ENCODE measurements at regions not wholly inside any gene's neighbourhood (a gene's known extent, or its start where the extent isn't known, plus 50 kb on each side); places are given as distances from the start of the nearest gene placed in this dataset.
"Not testable (repeated sequence)": the region's sequence is repeated elsewhere in the genome, so short reads cannot be mapped to it uniquely, and the experiment has no call there.

DNA sequence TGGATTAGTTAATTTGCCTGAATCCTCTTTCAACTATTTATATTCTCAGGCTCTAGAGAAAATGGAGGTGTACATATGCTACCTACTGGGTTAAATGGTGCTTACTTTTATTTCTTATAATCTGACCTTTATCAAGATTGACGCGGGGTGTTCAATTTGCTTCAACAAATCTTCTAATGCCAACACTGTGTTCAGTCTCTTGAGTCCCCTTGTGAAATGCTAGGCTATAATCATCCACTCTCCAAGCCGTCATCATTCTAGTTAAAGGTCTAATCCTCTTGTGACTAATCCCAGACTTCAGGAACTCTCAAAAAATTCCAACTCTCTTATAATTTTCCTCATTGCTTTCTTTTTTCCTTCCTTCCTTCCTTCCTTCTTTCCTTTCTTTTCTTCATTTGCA lies 1396.2 kb downstream of the CDH8 start:
- Mint-ChIP-seq H3K4me3 (ENCODE audit: unreplicated experiment) (no peak overlapping the region), H3K27ac (ENCODE audit: unreplicated experiment) (no peak overlapping the region), H3K27me3 (ENCODE audit: unreplicated experiment) (no peaks in the 10 kb centered on the region), H3K4me1 (ENCODE audit: unreplicated experiment) (no peaks in the 10 kb centered on the region), H3K36me3 (ENCODE audit: unreplicated experiment) (no peaks in the 10 kb centered on the region), H3K9me3 (ENCODE audit: unreplicated experiment) (peaks cover 14% of the 10 kb centered on the region)
- TF ChIP-seq CTCF (IDR thresholded peaks at IDR 0.05), result no peak
- no peak for DNase-seq (ENCODE audit: extremely low spot score, unreplicated experiment)

- H3K9me3 Mint-ChIP-seq (ENCODE audit: unreplicated experiment), result peaks cover 26% of the 10 kb centered on the region
- DNase-seq (ENCODE audit: extremely low spot score, unreplicated experiment); H3K36me3 Mint-ChIP-seq (ENCODE audit: unreplicated experiment); H3K4me1 Mint-ChIP-seq (ENCODE audit: unreplicated experiment); H3K27ac Mint-ChIP-seq (ENCODE audit: unreplicated experiment); H3K27me3 Mint-ChIP-seq (ENCODE audit: unreplicated experiment); H3K4me3 Mint-ChIP-seq (ENCODE audit: unreplicated experiment): not testable (repeated sequence)
Observed at GRCh38 chr16:60636636-60637035, 1399.6 kb downstream of the CDH8 start.

DNA sequence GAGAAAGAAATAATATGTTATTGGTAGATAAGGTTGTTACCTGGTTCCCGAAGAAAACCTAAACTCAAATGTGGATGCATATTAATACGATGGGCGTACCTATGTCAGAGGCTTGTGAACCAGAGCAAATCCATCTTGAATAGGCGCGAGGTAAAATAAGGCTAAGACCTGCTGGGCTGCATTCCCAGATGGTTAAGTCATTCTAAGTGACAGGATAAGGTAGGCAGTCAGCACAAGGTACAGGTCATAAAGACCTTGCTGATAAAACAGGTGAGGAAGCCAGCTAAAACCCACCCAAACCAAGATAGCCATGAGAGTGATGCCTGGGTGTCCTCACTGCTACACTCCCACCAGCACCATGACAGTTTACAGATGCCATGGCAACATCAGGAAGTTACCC lies 1400.1 kb downstream of the CDH8 start:
- no peak for TF ChIP-seq CTCF (IDR thresholded peaks at IDR 0.05)
- Mint-ChIP-seq H3K36me3 (ENCODE audit: unreplicated experiment) (no peaks in the 10 kb centered on the region), H3K4me1 (ENCODE audit: unreplicated experiment) (no peaks in the 10 kb centered on the region), H3K27me3 (ENCODE audit: unreplicated experiment) (no peaks in the 10 kb centered on the region), H3K9me3 (ENCODE audit: unreplicated experiment) (peaks cover 27% of the 10 kb centered on the region), H3K4me3 (ENCODE audit: unreplicated experiment) (no peak overlapping the region), H3K27ac (ENCODE audit: unreplicated experiment) (no peak overlapping the region)
- DNase-seq (ENCODE audit: extremely low spot score, unreplicated experiment), result no peak

DNA sequence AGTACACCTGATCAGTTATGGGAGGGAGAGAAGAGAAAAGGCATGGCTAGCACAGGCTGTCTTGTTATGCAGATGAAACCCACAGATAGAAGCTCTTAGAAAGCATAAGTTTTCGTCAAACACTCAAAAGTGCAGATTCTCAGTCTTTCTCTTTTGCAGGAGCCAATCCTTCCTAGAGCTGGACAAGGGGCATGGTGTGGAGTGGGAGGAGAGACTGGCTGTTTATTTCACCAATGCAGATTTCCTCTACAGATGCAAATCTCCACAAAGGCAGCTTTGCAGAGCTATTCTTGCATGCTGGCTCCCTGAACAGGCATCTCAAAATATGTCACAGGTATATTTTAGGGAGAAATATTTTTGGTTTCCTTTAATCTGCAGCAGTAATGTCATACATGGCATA lies 1400.7 kb downstream of the CDH8 start:
- Mint-ChIP-seq H3K36me3 (ENCODE audit: unreplicated experiment) (no peaks in the 10 kb centered on the region), H3K4me3 (ENCODE audit: unreplicated experiment) (no peak overlapping the region), H3K9me3 (ENCODE audit: unreplicated experiment) (peaks cover 27% of the 10 kb centered on the region), H3K27me3 (ENCODE audit: unreplicated experiment) (no peaks in the 10 kb centered on the region), H3K4me1 (ENCODE audit: unreplicated experiment) (no peaks in the 10 kb centered on the region), H3K27ac (ENCODE audit: unreplicated experiment) (no peak overlapping the region)
- no peak for DNase-seq (ENCODE audit: extremely low spot score, unreplicated experiment)
- no peak for TF ChIP-seq CTCF (IDR thresholded peaks at IDR 0.05)

GRCh38 chr16:60611844-60612243 lies 1424.4 kb downstream of the CDH8 start:
- no peak overlapping the region for H3K27ac Mint-ChIP-seq (ENCODE audit: unreplicated experiment)
- no peaks in the 10 kb centered on the region for H3K36me3 Mint-ChIP-seq (ENCODE audit: unreplicated experiment)
- no peak for DNase-seq (ENCODE audit: extremely low spot score, unreplicated experiment)
- no peaks in the 10 kb centered on the region for H3K27me3 Mint-ChIP-seq (ENCODE audit: unreplicated experiment)
- no peaks in the 10 kb centered on the region for H3K9me3 Mint-ChIP-seq (ENCODE audit: unreplicated experiment)
- no peaks in the 10 kb centered on the region for H3K4me1 Mint-ChIP-seq (ENCODE audit: unreplicated experiment)
- no peak for TF ChIP-seq CTCF (IDR thresholded peaks at IDR 0.05)
- no peak overlapping the region for H3K4me3 Mint-ChIP-seq (ENCODE audit: unreplicated experiment)

- Mint-ChIP-seq H3K27me3 (ENCODE audit: unreplicated experiment) (no peaks in the 10 kb centered on the region), H3K27ac (ENCODE audit: unreplicated experiment) (no peak overlapping the region), H3K4me1 (ENCODE audit: unreplicated experiment) (no peaks in the 10 kb centered on the region), H3K4me3 (ENCODE audit: unreplicated experiment) (no peak overlapping the region), H3K9me3 (ENCODE audit: unreplicated experiment) (no peaks in the 10 kb centered on the region), H3K36me3 (ENCODE audit: unreplicated experiment) (no peaks in the 10 kb centered on the region)
- TF ChIP-seq CTCF (IDR thresholded peaks at IDR 0.05), result no peak
- DNase-seq (ENCODE audit: extremely low spot score, unreplicated experiment), result no peak
Observed at GRCh38 chr16:60608971-60609370, 1427.3 kb downstream of the CDH8 start.

- not testable (repeated sequence) for H3K4me3 Mint-ChIP-seq (ENCODE audit: unreplicated experiment); DNase-seq (ENCODE audit: extremely low spot score, unreplicated experiment); H3K27ac Mint-ChIP-seq (ENCODE audit: unreplicated experiment); H3K9me3 Mint-ChIP-seq (ENCODE audit: unreplicated experiment); H3K36me3 Mint-ChIP-seq (ENCODE audit: unreplicated experiment); H3K27me3 Mint-ChIP-seq (ENCODE audit: unreplicated experiment); H3K4me1 Mint-ChIP-seq (ENCODE audit: unreplicated experiment)
Observed at GRCh38 chr16:60605652-60606051, 1430.6 kb downstream of the CDH8 start.
